ENCODE measurements at regions not wholly inside any gene's neighbourhood (a gene's known extent, or its start where the extent isn't known, plus 50 kb on each side); places are given as distances from the start of the nearest gene placed in this dataset.

DNA sequence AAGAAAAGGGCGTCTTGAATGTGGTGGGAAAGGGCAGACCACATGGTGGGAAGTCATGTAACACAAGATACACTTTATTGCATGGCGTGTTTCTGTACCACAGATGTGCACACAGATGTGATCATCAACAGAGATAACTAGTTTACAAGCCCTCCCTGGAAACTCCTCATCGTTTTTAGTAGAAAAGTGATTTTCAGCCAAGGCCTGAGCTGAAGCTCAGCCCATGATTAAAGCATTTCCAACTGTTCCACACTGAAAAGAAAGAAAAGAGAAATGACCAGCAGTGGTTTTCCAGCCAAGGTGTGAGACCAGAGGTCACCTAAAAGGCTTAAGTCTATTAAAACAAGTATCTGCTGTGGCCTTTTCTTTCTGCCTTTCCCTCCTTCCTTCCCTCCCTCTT is 463.9 kb upstream of the JAG1 start:
- ATAC-seq (no peak), DNase-seq (no peak)
- Histone ChIP-seq H3K27ac (no peak overlapping the region), H3K4me3 (no peak overlapping the region), H3K9me3 (no peaks in the 10 kb centered on the region), H3K27me3 (ENCODE audit: low read depth) (no peaks in the 10 kb centered on the region), H3K4me1 (no peaks in the 10 kb centered on the region), H3K36me3 (no peaks in the 10 kb centered on the region)
- intact Hi-C loops (cut with DNase I), result no loop called here
- TF ChIP-seq, protein P1, sequence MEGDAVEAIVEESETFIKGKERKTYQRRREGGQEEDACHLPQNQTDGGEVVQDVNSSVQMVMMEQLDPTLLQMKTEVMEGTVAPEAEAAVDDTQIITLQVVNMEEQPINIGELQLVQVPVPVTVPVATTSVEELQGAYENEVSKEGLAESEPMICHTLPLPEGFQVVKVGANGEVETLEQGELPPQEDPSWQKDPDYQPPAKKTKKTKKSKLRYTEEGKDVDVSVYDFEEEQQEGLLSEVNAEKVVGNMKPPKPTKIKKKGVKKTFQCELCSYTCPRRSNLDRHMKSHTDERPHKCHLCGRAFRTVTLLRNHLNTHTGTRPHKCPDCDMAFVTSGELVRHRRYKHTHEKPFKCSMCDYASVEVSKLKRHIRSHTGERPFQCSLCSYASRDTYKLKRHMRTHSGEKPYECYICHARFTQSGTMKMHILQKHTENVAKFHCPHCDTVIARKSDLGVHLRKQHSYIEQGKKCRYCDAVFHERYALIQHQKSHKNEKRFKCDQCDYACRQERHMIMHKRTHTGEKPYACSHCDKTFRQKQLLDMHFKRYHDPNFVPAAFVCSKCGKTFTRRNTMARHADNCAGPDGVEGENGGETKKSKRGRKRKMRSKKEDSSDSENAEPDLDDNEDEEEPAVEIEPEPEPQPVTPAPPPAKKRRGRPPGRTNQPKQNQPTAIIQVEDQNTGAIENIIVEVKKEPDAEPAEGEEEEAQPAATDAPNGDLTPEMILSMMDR (IDR thresholded peaks at IDR 0.05), result no peak

DNA sequence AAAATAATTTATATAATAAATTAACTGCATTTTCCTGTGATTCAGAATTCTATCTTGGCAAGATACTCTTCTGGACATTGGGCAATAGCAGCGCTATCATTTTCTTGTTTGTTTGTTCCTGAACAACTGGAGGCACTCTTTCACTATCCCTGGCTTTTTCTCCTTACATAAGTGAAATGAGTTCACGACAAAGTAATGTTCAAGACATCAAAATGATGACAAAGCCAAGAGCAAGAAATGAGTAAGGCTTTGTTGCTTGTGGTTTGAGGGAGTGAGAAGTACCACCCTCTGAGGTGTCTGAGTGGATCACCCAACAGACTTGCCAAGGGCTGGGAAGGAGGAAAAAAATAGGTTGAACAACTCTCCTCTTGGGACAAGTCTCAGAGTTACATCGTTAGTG is 466.6 kb upstream of the JAG1 start:
- Histone ChIP-seq H3K9me3 (no peaks in the 10 kb centered on the region), H3K36me3 (no peaks in the 10 kb centered on the region), H3K4me1 (no peaks in the 10 kb centered on the region), H3K27ac (no peak overlapping the region), H3K4me3 (no peak overlapping the region), H3K27me3 (ENCODE audit: low read depth) (no peaks in the 10 kb centered on the region)
- TF ChIP-seq, protein P1 (IDR thresholded peaks at IDR 0.05), result no peak
- DNase-seq, result no peak
- no peak for ATAC-seq
- intact Hi-C loops (cut with DNase I), result no loop called here

DNA sequence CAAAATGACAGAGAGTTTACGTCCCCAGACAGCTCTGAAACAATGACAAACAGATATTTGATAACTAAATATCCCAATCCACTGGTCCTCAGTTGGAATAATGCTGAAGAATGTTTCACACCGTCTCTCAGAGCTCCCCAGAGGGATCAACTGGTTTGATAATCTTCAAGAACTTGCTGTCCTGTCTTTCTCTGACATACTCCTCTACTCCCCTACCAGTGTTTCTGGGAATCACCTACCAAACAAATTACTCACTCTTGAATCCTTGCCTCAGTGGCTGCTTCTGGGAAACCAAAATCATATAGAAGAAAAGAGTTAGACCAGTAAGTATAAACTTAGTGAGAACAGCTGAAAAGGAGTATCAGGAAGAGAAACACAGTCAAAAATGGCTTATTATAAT is 469.7 kb upstream of the JAG1 start:
- no peaks in the 10 kb centered on the region for H3K4me1 ChIP-seq
- TF ChIP-seq, protein P1 (IDR thresholded peaks at IDR 0.05), result no peak
- H3K27ac ChIP-seq, result no peak overlapping the region
- no peaks in the 10 kb centered on the region for H3K9me3 ChIP-seq
- H3K27me3 ChIP-seq (ENCODE audit: low read depth), result no peaks in the 10 kb centered on the region
- intact Hi-C loops (cut with DNase I), result no loop called here
- ATAC-seq, result no peak
- no peak for DNase-seq
- H3K4me3 ChIP-seq, result no peak overlapping the region
- H3K36me3 ChIP-seq, result no peaks in the 10 kb centered on the region

DNA sequence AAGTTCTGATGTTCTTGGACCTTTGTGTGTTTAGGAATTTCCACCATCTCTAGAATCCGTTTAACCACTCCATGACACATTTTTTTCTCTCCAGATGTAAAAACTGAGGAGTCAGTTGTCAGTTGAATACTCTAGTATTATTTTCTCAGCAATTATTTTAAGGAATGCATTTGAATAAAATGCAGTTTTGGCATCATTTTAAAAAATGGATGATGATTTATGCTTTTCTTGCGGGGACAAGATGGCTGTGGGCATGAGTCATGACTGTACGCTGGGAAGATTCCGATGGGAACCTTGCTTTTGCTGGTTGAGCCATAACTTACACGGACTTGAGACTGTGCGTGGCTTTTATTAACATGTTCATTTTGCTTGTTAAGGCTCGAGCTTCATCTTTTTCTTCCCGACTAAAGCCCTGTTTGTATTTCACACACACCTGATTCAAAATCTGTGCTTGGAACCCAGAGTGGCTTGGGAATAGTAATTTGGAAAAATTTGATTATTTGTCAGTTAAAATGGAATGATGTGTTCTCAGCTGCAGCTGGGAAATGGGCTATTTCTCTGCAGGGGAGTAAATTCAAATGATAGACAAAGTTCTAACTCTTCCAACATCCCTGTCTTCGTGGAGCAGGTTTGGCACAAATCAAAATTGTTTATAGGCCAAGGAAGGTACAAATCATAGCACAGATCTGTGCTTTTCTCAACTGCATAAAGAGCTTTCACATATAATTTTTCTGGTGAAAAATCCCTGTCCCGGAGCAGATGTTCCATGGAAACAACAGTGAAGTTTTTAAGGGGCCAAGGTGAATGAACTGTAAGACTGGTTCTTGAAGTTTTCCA is 470.5 kb upstream of the JAG1 start:
- Histone ChIP-seq H3K4me3 (no peak overlapping the region), H3K36me3 (no peaks in the 10 kb centered on the region), H3K27me3 (ENCODE audit: low read depth) (no peaks in the 10 kb centered on the region), H3K4me1 (no peaks in the 10 kb centered on the region), H3K9me3 (no peaks in the 10 kb centered on the region), H3K27ac (no peak overlapping the region)
- intact Hi-C loops (cut with DNase I), result no loop called here
- no peak for ATAC-seq
- TF ChIP-seq, protein P1 (IDR thresholded peaks at IDR 0.05), result no peak
- DNase-seq, result no peak

DNA sequence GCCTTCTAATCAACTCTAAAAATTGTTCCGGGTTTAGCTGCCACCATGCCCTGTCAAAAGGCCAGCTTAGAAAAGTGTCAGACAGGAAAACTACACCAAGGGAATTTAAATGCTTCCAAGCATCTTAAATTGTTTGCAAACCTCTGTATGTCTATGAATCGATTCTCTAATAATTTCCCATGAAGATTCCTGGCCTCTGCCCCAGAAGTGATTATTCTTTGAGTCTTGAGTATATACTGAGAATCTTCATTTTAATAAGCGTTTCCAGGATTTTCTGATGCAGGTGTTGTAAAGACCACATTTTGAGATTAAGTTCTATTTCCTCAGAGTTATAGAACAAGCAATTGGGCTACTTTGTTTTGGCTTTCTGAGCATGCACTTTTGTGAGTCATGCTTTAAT is 471.8 kb upstream of the JAG1 start:
- DNase-seq (no peak), ATAC-seq (no peak)
- no peaks in the 10 kb centered on the region for H3K4me1 ChIP-seq
- intact Hi-C loops (cut with DNase I), result no loop called here
- H3K27ac ChIP-seq, result no peak overlapping the region
- H3K27me3 ChIP-seq (ENCODE audit: low read depth), result no peaks in the 10 kb centered on the region
- no peaks in the 10 kb centered on the region for H3K9me3 ChIP-seq
- H3K36me3 ChIP-seq, result no peaks in the 10 kb centered on the region
- H3K4me3 ChIP-seq, result no peak overlapping the region
- TF ChIP-seq, protein P1 (IDR thresholded peaks at IDR 0.05), result no peak
